ENCODE measurements at regions not wholly inside any gene's neighbourhood (a gene's known extent, or its start where the extent isn't known, plus 50 kb on each side); places are given as distances from the start of the nearest gene placed in this dataset.

GRCh38 chr7:67455508-67455907 lies 458.9 kb downstream of the TYW1 start:
- no peak for TF ChIP-seq RFX5 (IDR thresholded peaks at IDR 0.05; ENCODE audit: low read depth, low read length)
- TF ChIP-seq CTCF (conservative IDR thresholded peaks at IDR 0.05; ENCODE audit: low read depth, low read length) = no peak
- no peak for TF ChIP-seq CEBPB (IDR thresholded peaks at IDR 0.05; ENCODE audit: low read depth, low read length)

Measured in IMR-90 (cell line).